GM19239 (cell line): ENCODE measurements at regions not wholly inside any gene's neighbourhood (a gene's known extent, or its start where the extent isn't known, plus 50 kb on each side); places are given as distances from the start of the nearest gene placed in this dataset.
"Not testable (repeated sequence)": the region's sequence is repeated elsewhere in the genome, so short reads cannot be mapped to it uniquely, and the experiment has no call there.

ENCODE experiments used
- DNase-seq: peaks from one replicate; pipeline ENCODE4 v3.0.0; 2011; ENCODE audit warnings: low spot score; ENCODE audit not compliant: insufficient read length
- FAIRE-seq: peaks from 2 replicates; lab custom pipeline; 2011; peaks lifted over from hg19 to GRCh38; lab: Jason Lieb, UNC

GRCh38 chr5:152456815-152457443 is 51.9 kb upstream of the NMUR2 start:
- DNase-seq (no peak), FAIRE-seq (no peak)

- FAIRE-seq: peak; percentile 72
Observed at GRCh38 chr5:152462021-152462721, 57.1 kb upstream of the NMUR2 start.

GRCh38 chr5:152464048-152464447 is 59.0 kb upstream of the NMUR2 start:
- FAIRE-seq (no peak), DNase-seq (no peak)

More at GRCh38 chr5:152462021-152462721, 57.1 kb upstream of the NMUR2 start:
- DNase-seq: no peak

- FAIRE-seq (no peak), DNase-seq (no peak)
Observed at GRCh38 chr5:152465140-152465539, 60.1 kb upstream of the NMUR2 start.

GRCh38 chr5:152466085-152466745 is 61.1 kb upstream of the NMUR2 start:
- no peak for DNase-seq
- no peak for FAIRE-seq

- FAIRE-seq (no peak), DNase-seq (no peak)
Observed at GRCh38 chr5:152470167-152470566, 65.1 kb upstream of the NMUR2 start.

GRCh38 chr5:152472083-152472482 is 67.0 kb upstream of the NMUR2 start:
- DNase-seq (no peak), FAIRE-seq (no peak)

- no peak for FAIRE-seq
- no peak for DNase-seq
Observed at GRCh38 chr5:152474961-152475360, 69.9 kb upstream of the NMUR2 start.

- FAIRE-seq (no peak), DNase-seq (no peak)
Observed at GRCh38 chr5:152477536-152477935, 72.5 kb upstream of the NMUR2 start.

- not testable (repeated sequence) for DNase-seq, FAIRE-seq
Observed at GRCh38 chr5:152479866-152480265, 74.8 kb upstream of the NMUR2 start.

GRCh38 chr5:152480677-152481076 is 75.6 kb upstream of the NMUR2 start:
- DNase-seq, FAIRE-seq: not testable (repeated sequence)

- no peak for FAIRE-seq
Observed at GRCh38 chr5:152487130-152487529, 82.1 kb upstream of the NMUR2 start.

GRCh38 chr5:152488869-152489268 is 83.8 kb upstream of the NMUR2 start:
- DNase-seq (no peak), FAIRE-seq (no peak)

More at GRCh38 chr5:152487130-152487529, 82.1 kb upstream of the NMUR2 start:
- DNase-seq: no peak

- DNase-seq: no peak
- FAIRE-seq: no peak
Observed at GRCh38 chr5:152499814-152500535, 94.9 kb upstream of the NMUR2 start.

GRCh38 chr5:152501294-152501693 is 96.2 kb upstream of the NMUR2 start:
- no peak for DNase-seq
- FAIRE-seq: no peak

GRCh38 chr5:152503206-152503605 is 98.1 kb upstream of the NMUR2 start:
- DNase-seq (no peak), FAIRE-seq (no peak)

- DNase-seq (peak; percentile 8), FAIRE-seq (peak; percentile 97)
Observed at GRCh38 chr5:152505442-152506042, 100.5 kb upstream of the NMUR2 start.

GRCh38 chr5:152511120-152511519 is 106.0 kb upstream of the NMUR2 start:
- DNase-seq (no peak), FAIRE-seq (no peak)

- no peak for DNase-seq
- FAIRE-seq: no peak
Observed at GRCh38 chr5:152511531-152512132, 106.6 kb upstream of the NMUR2 start.
